SK-N-MC (cell line): ENCODE measurements at regions not wholly inside any gene's neighbourhood (a gene's known extent, or its start where the extent isn't known, plus 50 kb on each side); places are given as distances from the start of the nearest gene placed in this dataset.
A peak's percentile ranks its signal among the peaks of the same experiment; 100 is the strongest.

Source experiments
- EZH2 ChIP-seq: fragments of 200-600 bp; sonication (generic); IDR thresholded peaks from one replicate; pipeline ENCODE4 v1.6.1; 2017; ENCODE audit warnings: antibody characterized with exemption
- FOXP2 ChIP-seq: optimal IDR thresholded peaks from 2 replicates; pipeline ENCODE3; 2011; ENCODE audit warnings: mild to moderate bottlenecking, moderate library complexity; ENCODE audit not compliant: insufficient read depth; ENCODE audit errors: extremely low read length, control extremely low read depth
- POLR2AphosphoS5 ChIP-seq: IDR thresholded peaks from 2 replicates; pipeline ENCODE4 v1.6.1; 2012; ENCODE audit warnings: mild to moderate bottlenecking, low read depth, low read length, borderline replicate concordance

DNA sequence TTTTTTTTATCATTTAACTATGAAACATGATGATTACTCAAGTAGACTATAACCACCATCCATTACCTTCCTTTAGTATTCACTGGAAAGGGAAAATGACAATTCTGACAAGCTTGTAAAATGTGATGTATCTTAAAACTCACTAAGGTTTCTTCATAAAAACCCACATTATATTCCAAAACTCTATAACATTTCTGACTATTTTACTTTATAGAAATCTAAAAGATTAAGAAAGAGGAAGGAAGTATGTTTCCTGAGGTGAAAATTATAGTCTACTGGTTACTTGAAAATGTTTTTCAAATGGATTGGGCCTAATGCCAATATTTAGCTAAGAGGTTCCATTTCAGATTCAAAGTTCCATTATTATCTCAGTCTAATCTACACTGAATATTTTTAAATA, 1982.2 kb upstream of the C9orf72 start:
- no peak for TF ChIP-seq EZH2
- peak; percentile 43; the same call in 1 of the 2 replicates for TF ChIP-seq POLR2AphosphoS5
- no peak for TF ChIP-seq FOXP2
